GM21367 (cell line): ENCODE measurements at regions not wholly inside any gene's neighbourhood (a gene's known extent, or its start where the extent isn't known, plus 50 kb on each side); places are given as distances from the start of the nearest gene placed in this dataset.
A peak's percentile ranks its signal among the peaks of the same experiment; 100 is the strongest.
"Not testable (repeated sequence)": the region's sequence is repeated elsewhere in the genome, so short reads cannot be mapped to it uniquely, and the experiment has no call there.

Experiments used
- ATAC-seq: cut with Tn5 transposase; IDR thresholded peaks from one replicate; pipeline ENCODE4 v1.9.1; 2021; ENCODE audit not compliant: unreplicated experiment

GRCh38 chr1:181170194-181170593, 81.7 kb downstream of the IER5 start:
- no peak for ATAC-seq

- no peak for ATAC-seq
These were observed 83.6 kb downstream of the IER5 start for GRCh38 chr1:181172082-181172481.

- no peak for ATAC-seq
These were observed 85.4 kb downstream of the IER5 start for GRCh38 chr1:181173761-181174447.

GRCh38 chr1:181174861-181175260, 86.4 kb downstream of the IER5 start:
- ATAC-seq: no peak

- ATAC-seq: no peak
These were observed 86.9 kb downstream of the IER5 start for GRCh38 chr1:181175356-181175910.

GRCh38 chr1:181175955-181176354, 87.5 kb downstream of the IER5 start:
- no peak for ATAC-seq

- ATAC-seq: no peak
These were observed 89.9 kb downstream of the IER5 start for GRCh38 chr1:181178241-181178879.

- no peak for ATAC-seq
These were observed 90.9 kb downstream of the IER5 start for GRCh38 chr1:181179279-181179986.

GRCh38 chr1:181179987-181180365, 91.5 kb downstream of the IER5 start:
- no peak for ATAC-seq

- ATAC-seq: no peak
These were observed 92.0 kb downstream of the IER5 start for GRCh38 chr1:181180407-181181031.

GRCh38 chr1:181181792-181182585, 93.5 kb downstream of the IER5 start:
- ATAC-seq: no peak

- ATAC-seq: no peak
These were observed 96.1 kb downstream of the IER5 start for GRCh38 chr1:181184621-181185020.

- ATAC-seq: no peak
These were observed 97.0 kb downstream of the IER5 start for GRCh38 chr1:181185461-181185860.

- ATAC-seq: not testable (repeated sequence)
These were observed 97.6 kb downstream of the IER5 start for GRCh38 chr1:181186133-181186532.

- ATAC-seq: no peak
These were observed 99.0 kb downstream of the IER5 start for GRCh38 chr1:181187337-181188126.

- no peak for ATAC-seq
These were observed 100.7 kb downstream of the IER5 start for GRCh38 chr1:181189245-181189644.

GRCh38 chr1:181189691-181190363, 101.3 kb downstream of the IER5 start:
- peak; percentile 83 for ATAC-seq

- no peak for ATAC-seq
These were observed 102.0 kb downstream of the IER5 start for GRCh38 chr1:181190364-181191035.
